GM12878 (cell line): ENCODE measurements at regions not wholly inside any gene's neighbourhood (a gene's known extent, or its start where the extent isn't known, plus 50 kb on each side); places are given as distances from the start of the nearest gene placed in this dataset.

Source experiments
- ATAC-seq: fragments of 200-7000 bp; cut with Tn5 transposase; 3 replicates; pipeline ENCODE4 v1.9.1; 2020; ENCODE audit warnings: mild to moderate bottlenecking, moderate library complexity
- BruUV-seq: library from RNA; stranded (reverse); fragments of 400-500 nt; replicated peaks from 2 replicates; lab custom pipeline; 2021; lab: Mats Ljungman, UMichigan
- CTCF ChIA-PET: fragments of 300-600 bp; sonication (Branson Sonifier 250); formaldehyde crosslinking; extraction: SDS; loops from one replicate; lab custom pipeline; 2021; ENCODE audit warnings: inconsistent platforms; lab: Yijun Ruan, JAX
- POLR2A ChIA-PET: fragments of 350-600 bp; formaldehyde crosslinking; extraction: SDS; loops from one replicate; lab custom pipeline; 2021; ENCODE audit warnings: inconsistent platforms; lab: Charles Lee
- RAD21 ChIA-PET: fragments of 300-600 bp; sonication (Branson Sonifier 250); formaldehyde crosslinking; loops from one replicate; lab custom pipeline; 2023; ENCODE audit warnings: antibody characterized with exemption; ENCODE audit not compliant: unreplicated experiment; lab: Charles Lee
- SMC1A ChIA-PET: fragments of 300-600 bp; sonication (Branson Sonifier 250); formaldehyde crosslinking; loops from one replicate; lab custom pipeline; 2023; ENCODE audit not compliant: unreplicated experiment, uncharacterized antibody; lab: Charles Lee
- DNase-seq: peaks from one replicate; pipeline ENCODE4 v3.0.0-alpha.2; 2011; ENCODE audit warnings: low read depth, low spot score
- FAIRE-seq: peaks from 3 replicates; lab custom pipeline; 2011; peaks lifted over from hg19 to GRCh38; lab: Jason Lieb, UNC
- H2AFZ ChIP-seq: 2 replicates; pipeline ENCODE4 v1.6.0; 2011; ENCODE audit warnings: low read depth, low read length, control low read depth; ENCODE audit not compliant: control insufficient read depth
- H3K27ac ChIP-seq: 2 replicates; pipeline ENCODE4 v1.5.1; 2011; ENCODE audit warnings: control low read depth; ENCODE audit not compliant: control insufficient read depth, insufficient read depth
- H3K27me3 ChIP-seq, 2 experiments: replicated peaks in 1 of 2; 2 replicates each; pipeline versions ENCODE4 v1.6.0 to v1.6.1; 2011; ENCODE audit warnings: low read length in 1 of 2; ENCODE audit not compliant: control insufficient read depth in 2 of 2, insufficient read depth in 2 of 2
- H3K36me3 ChIP-seq, 2 experiments: 2 replicates each; pipeline ENCODE4 v1.5.1; 2011; ENCODE audit warnings: low read length in 1 of 2; ENCODE audit not compliant: control insufficient read depth in 2 of 2, insufficient read depth in 2 of 2
- H3K4me1 ChIP-seq: 2 replicates; pipeline ENCODE4 v1.6.1; 2011; ENCODE audit warnings: mild to moderate bottlenecking, low read length, moderate library complexity, mixed read lengths; ENCODE audit not compliant: control insufficient read depth, insufficient read depth
- H3K4me2 ChIP-seq: 2 replicates; pipeline ENCODE4 v1.6.0; 2011; ENCODE audit warnings: control low read depth; ENCODE audit not compliant: control insufficient read depth, insufficient read depth
- H3K4me3 ChIP-seq: fragments of 200-600 bp; sonication (generic); 2 replicates; pipeline ENCODE4 v1.5.1; 2016
- H3K79me2 ChIP-seq: 2 replicates; pipeline ENCODE4 v1.6.0; 2011; ENCODE audit warnings: low read length; ENCODE audit not compliant: control insufficient read depth, insufficient read depth
- H3K9ac ChIP-seq: 2 replicates; pipeline ENCODE4 v1.8.0; 2011; ENCODE audit warnings: low read length, control low read depth, mixed read lengths; ENCODE audit not compliant: control insufficient read depth, insufficient read depth
- H3K9me3 ChIP-seq: replicated peaks from 3 replicates; pipeline ENCODE4 v1.5.1; 2011; ENCODE audit warnings: mild to moderate bottlenecking, low read length; ENCODE audit not compliant: control insufficient read depth, insufficient read depth
- H4K20me1 ChIP-seq: 2 replicates; pipeline ENCODE4 v1.6.0; 2011; ENCODE audit not compliant: control insufficient read depth, insufficient read depth
- BRCA1 ChIP-seq: IDR thresholded peaks from 2 replicates; pipeline ENCODE4 v1.6.1; 2011; ENCODE audit warnings: low read depth, low read length, improper control_type of control experiment
- EGR1 ChIP-seq, 2 experiments: IDR thresholded peaks; 1 replicate in 1 of 2; 2 replicates in 1 of 2; pipeline ENCODE4 v1.6.1; 2011 to 2012; ENCODE audit warnings: low read depth in 2 of 2, low read length in 2 of 2, borderline replicate concordance in 1 of 2, mild to moderate bottlenecking in 1 of 2, moderate library complexity in 1 of 2
- ETV6 ChIP-seq, 2 experiments: fragments of 450-650 bp in 1 of 2; IDR thresholded peaks in 1 of 2; conservative IDR thresholded peaks in 1 of 2; 2 replicates each; pipeline ENCODE4 v1.6.1; 2014; ENCODE audit warnings: antibody characterized with exemption in 1 of 2, borderline replicate concordance in 1 of 2, low read depth in 1 of 2, mild to moderate bottlenecking in 1 of 2, moderate library complexity in 1 of 2
- HCFC1 ChIP-seq: fragments of 150-350 bp; IDR thresholded peaks from 2 replicates; pipeline ENCODE4 v1.6.1; 2014; ENCODE audit warnings: low read length
- KDM1A ChIP-seq: fragments of 200-600 bp; sonication (generic); IDR thresholded peaks from 2 replicates; pipeline ENCODE4 v1.6.1; 2016; ENCODE audit warnings: borderline replicate concordance
- POU2F2 ChIP-seq: IDR thresholded peaks from 3 replicates; pipeline ENCODE4 v1.6.1; 2011; ENCODE audit warnings: low read depth, mild to moderate bottlenecking, low read length, borderline replicate concordance
- SIN3A ChIP-seq: IDR thresholded peaks from 2 replicates; pipeline ENCODE4 v1.6.1; 2012; ENCODE audit warnings: low read depth, low read length, improper control_type of control experiment
- SIX5 ChIP-seq: IDR thresholded peaks from 2 replicates; pipeline ENCODE4 v1.6.1; 2011; ENCODE audit warnings: mild to moderate bottlenecking, low read depth, low read length, moderate library complexity; ENCODE audit not compliant: severe bottlenecking
- SUPT20H ChIP-seq: IDR thresholded peaks from 2 replicates; pipeline ENCODE4 v1.6.1; 2011; ENCODE audit warnings: low read depth, mild to moderate bottlenecking, low read length, moderate library complexity, borderline replicate concordance; ENCODE audit not compliant: control insufficient read depth
- TBL1XR1 ChIP-seq: IDR thresholded peaks from 2 replicates; pipeline ENCODE4 v1.6.1; 2012; ENCODE audit warnings: low read depth, low read length, improper control_type of control experiment
- ZNF217 ChIP-seq: fragments of 450-650 bp; IDR thresholded peaks from 2 replicates; pipeline ENCODE4 v1.6.1; 2017; ENCODE audit warnings: antibody characterized with exemption, mild to moderate bottlenecking
- ZNF274 ChIP-seq: IDR thresholded peaks from one replicate; pipeline ENCODE4 v1.8.0; 2011; ENCODE audit not compliant: insufficient read length, insufficient read depth
- WGBS: methylation state at CpG from one replicate; pipeline ENCODE4 v1.1.6; 2016; ENCODE audit warnings: low lambda C conversion rate; ENCODE audit not compliant: insufficient replicate concordance, insufficient coverage; ENCODE audit errors: missing lambda C conversion rate; 5-methylcytosine and 5-hydroxymethylcytosine counted together
- in situ Hi-C: fragments of 300-500 bp; cut with MboI; formaldehyde crosslinking; loops from 9 replicates; pipeline ENCODE4 v1.14.3; 2018; ENCODE audit warnings: mixed read lengths
- intact Hi-C: fragments of 100-400 bp; cut with micrococcal nuclease; formaldehyde crosslinking; loops from one replicate; pipeline ENCODE4 v1.14.2; 2022; ENCODE audit not compliant: unreplicated experiment
- TF ChIP-seq, protein P1 (sequence below): fragments of 450-650 bp; IDR thresholded peaks from 2 replicates; pipeline ENCODE4 v1.6.1; 2018; ENCODE audit warnings: borderline replicate concordance, mild to moderate bottlenecking; ENCODE audit not compliant: partially characterized antibody
- TF ChIP-seq, protein P2 (sequence below): fragments of 450-650 bp; IDR thresholded peaks from 2 replicates; pipeline ENCODE4 v1.6.1; 2017; ENCODE audit warnings: low read depth, mild to moderate bottlenecking, moderate library complexity
- TF ChIP-seq, protein P3 (sequence below), 3 experiments: IDR thresholded peaks in 2 of 3; conservative IDR thresholded peaks in 1 of 3; 2 replicates each; pipeline ENCODE4 v1.5.1; 2011; ENCODE audit warnings: low read depth in 3 of 3, low read length in 3 of 3, mild to moderate bottlenecking in 3 of 3, control low read depth in 2 of 3, moderate library complexity in 2 of 3, inconsistent platforms in 1 of 3, mixed read lengths in 1 of 3; ENCODE audit not compliant: control insufficient read depth in 2 of 3, insufficient read depth in 1 of 3; ENCODE audit errors: extremely low read depth in 1 of 3

DNA sequence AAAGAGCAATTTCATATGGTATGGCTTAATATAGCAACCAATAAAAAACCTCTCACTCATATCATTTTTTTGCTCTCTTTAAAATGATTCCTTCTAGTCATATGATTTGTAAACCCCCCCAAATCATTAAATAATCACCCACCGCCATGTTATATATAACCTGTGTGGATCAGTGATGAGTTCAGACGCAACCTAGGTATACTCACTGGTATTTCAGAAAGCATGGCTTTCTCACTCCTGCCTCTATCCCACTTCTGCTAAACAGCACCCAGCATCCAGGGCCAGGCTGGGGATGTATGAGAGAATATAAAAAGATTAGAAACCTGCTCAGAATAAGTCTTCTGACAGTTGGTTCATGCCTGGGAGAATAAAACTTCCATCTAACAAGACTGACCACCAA is 172.3 kb upstream of the PRICKLE2 start:
- no peak for FAIRE-seq
- CTCF ChIA-PET = interaction anchor here (1.1 to 6.4 kb wide), 9 partner anchors 29 to 367 kb away, joined by 3 to 37 read pairs (median 8); partner anchors contain the start of gene PRICKLE2
- no TSS peak for BruUV-seq
- TF ChIP-seq, protein P1, sequence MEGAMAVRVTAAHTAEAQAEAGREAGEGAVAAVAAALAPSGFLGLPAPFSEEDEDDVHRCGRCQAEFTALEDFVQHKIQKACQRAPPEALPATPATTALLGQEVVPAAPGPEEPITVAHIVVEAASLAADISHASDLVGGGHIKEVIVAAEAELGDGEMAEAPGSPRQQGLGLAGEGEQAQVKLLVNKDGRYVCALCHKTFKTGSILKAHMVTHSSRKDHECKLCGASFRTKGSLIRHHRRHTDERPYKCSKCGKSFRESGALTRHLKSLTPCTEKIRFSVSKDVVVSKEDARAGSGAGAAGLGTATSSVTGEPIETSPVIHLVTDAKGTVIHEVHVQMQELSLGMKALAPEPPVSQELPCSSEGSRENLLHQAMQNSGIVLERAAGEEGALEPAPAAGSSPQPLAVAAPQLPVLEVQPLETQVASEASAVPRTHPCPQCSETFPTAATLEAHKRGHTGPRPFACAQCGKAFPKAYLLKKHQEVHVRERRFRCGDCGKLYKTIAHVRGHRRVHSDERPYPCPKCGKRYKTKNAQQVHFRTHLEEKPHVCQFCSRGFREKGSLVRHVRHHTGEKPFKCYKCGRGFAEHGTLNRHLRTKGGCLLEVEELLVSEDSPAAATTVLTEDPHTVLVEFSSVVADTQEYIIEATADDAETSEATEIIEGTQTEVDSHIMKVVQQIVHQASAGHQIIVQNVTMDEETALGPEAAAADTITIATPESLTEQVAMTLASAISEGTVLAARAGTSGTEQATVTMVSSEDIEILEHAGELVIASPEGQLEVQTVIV = no peak
- TF ChIP-seq POU2F2 = no peak
- TF ChIP-seq ETV6 (conservative IDR thresholded peaks at IDR 0.05 in 1 of 2, IDR thresholded peaks at IDR 0.05 in 1 of 2; ENCODE audit: borderline replicate concordance in 1 of 2, low read depth in 1 of 2) = no peak
- TF ChIP-seq KDM1A = no peak
- TF ChIP-seq SIX5 = no peak
- TF ChIP-seq, protein P2, sequence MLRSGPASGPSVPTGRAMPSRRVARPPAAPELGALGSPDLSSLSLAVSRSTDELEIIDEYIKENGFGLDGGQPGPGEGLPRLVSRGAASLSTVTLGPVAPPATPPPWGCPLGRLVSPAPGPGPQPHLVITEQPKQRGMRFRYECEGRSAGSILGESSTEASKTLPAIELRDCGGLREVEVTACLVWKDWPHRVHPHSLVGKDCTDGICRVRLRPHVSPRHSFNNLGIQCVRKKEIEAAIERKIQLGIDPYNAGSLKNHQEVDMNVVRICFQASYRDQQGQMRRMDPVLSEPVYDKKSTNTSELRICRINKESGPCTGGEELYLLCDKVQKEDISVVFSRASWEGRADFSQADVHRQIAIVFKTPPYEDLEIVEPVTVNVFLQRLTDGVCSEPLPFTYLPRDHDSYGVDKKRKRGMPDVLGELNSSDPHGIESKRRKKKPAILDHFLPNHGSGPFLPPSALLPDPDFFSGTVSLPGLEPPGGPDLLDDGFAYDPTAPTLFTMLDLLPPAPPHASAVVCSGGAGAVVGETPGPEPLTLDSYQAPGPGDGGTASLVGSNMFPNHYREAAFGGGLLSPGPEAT = no peak
- TF ChIP-seq SUPT20H = no peak
- no peak for TF ChIP-seq EGR1 (IDR thresholded peaks at IDR 0.05; ENCODE audit: borderline replicate concordance in 1 of 2, low read depth in 2 of 2, low read length in 2 of 2)
- no peak for TF ChIP-seq ZNF217
- no peak for TF ChIP-seq TBL1XR1
- no peak for TF ChIP-seq HCFC1
- no peak for TF ChIP-seq SIN3A
- TF ChIP-seq BRCA1 = no peak
- TF ChIP-seq ZNF274 = no peak
- TF ChIP-seq, protein P3, sequence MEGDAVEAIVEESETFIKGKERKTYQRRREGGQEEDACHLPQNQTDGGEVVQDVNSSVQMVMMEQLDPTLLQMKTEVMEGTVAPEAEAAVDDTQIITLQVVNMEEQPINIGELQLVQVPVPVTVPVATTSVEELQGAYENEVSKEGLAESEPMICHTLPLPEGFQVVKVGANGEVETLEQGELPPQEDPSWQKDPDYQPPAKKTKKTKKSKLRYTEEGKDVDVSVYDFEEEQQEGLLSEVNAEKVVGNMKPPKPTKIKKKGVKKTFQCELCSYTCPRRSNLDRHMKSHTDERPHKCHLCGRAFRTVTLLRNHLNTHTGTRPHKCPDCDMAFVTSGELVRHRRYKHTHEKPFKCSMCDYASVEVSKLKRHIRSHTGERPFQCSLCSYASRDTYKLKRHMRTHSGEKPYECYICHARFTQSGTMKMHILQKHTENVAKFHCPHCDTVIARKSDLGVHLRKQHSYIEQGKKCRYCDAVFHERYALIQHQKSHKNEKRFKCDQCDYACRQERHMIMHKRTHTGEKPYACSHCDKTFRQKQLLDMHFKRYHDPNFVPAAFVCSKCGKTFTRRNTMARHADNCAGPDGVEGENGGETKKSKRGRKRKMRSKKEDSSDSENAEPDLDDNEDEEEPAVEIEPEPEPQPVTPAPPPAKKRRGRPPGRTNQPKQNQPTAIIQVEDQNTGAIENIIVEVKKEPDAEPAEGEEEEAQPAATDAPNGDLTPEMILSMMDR (IDR thresholded peaks at IDR 0.05 in 2 of 3, conservative IDR thresholded peaks at IDR 0.05 in 1 of 3; ENCODE audit: control insufficient read depth in 2 of 3, extremely low read depth in 1 of 3, insufficient read depth in 1 of 3, low read depth in 3 of 3, low read length in 3 of 3) = no peak

More for the DNA sequence above, 172.3 kb upstream of the PRICKLE2 start:
- Histone ChIP-seq H2AFZ (no peak overlapping the region), H4K20me1 (no peaks in the 10 kb centered on the region), H3K27me3 (no peaks in the 10 kb centered on the region), H3K4me1 (no peaks in the 10 kb centered on the region), H3K27ac (no peak overlapping the region), H3K9me3 (no peaks in the 10 kb centered on the region), H3K36me3 (no peaks in the 10 kb centered on the region), H3K79me2 (no peaks in the 10 kb centered on the region), H3K9ac (no peak overlapping the region), H3K4me2 (no peak overlapping the region), H3K4me3 (no peak overlapping the region)
- DNase-seq (no peak), ATAC-seq (no peak)
- ChIA-PET RAD21 (interaction anchor here (1.0 to 4.3 kb wide), 6 partner anchors 29 to 366 kb away, joined by 4 to 19 read pairs (median 7); partner anchors contain the start of gene PRICKLE2), POLR2A (interaction anchor here (1.2 kb wide), 1 partner anchor 66 kb away, joined by 4 read pairs; no protein-coding TSS in a partner anchor), SMC1A (interaction anchor here (0.6 to 9.4 kb wide), 21 partner anchors 8 to 233 kb away, joined by 3 to 86 read pairs (median 4); partner anchors contain the start of gene PRICKLE2)
- in situ Hi-C loops = loop anchor here (5.0 kb wide), 1 partner anchor 370 kb away; no protein-coding TSS in a partner anchor
- WGBS = 46% methylated on average over 2 of the region's 2 CpGs
- intact Hi-C loops = loop anchor here (5.0 kb wide), 2 partner anchors 150 to 220 kb away; no protein-coding TSS in a partner anchor
